ENCODE measurements at regions not wholly inside any gene's neighbourhood (a gene's known extent, or its start where the extent isn't known, plus 50 kb on each side); places are given as distances from the start of the nearest gene placed in this dataset.

DNA sequence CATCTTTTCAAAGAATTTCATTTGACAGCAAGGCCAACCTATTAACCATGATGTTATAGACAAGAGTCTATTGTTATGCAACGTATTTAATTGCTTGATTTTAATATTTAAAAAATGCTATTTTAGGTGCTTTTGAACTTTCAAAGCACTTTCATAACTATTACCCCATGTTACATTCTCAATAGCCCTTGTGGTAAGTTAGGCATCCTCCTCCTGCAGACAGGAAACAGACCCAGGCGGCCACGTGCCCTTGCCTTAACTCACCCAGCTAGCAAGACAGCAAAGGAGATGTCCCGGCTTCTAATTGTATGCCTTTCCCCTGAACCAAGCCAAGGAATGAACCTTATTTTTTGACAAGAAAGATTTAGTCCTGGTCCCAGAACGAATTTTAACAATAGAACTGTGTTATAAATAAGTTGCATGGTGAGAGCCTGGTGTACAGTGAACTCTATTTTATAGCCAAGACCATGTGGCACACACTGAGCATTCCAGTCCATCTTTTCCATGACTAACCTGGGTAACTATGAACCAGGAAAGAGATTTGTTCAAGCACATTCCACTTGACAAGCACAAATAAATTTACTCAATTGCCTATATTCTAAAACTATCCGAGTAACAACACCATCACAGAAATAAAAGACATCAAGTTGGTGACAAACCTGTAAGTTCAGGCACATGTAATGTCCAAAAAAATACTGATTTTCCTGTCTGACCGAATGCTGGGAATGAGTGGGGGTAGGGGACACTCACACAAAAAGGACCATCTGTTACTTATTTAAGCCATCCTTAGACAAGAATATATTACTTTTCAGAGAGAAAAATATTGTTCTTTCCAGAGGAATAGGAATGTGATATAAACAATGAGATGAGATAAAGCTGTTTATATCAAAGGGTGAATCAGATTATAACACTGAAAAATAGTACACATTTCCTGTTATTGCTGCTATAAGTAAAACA lies 163.0 kb downstream of the EFNB2 start:
- TF ChIP-seq, protein P1, sequence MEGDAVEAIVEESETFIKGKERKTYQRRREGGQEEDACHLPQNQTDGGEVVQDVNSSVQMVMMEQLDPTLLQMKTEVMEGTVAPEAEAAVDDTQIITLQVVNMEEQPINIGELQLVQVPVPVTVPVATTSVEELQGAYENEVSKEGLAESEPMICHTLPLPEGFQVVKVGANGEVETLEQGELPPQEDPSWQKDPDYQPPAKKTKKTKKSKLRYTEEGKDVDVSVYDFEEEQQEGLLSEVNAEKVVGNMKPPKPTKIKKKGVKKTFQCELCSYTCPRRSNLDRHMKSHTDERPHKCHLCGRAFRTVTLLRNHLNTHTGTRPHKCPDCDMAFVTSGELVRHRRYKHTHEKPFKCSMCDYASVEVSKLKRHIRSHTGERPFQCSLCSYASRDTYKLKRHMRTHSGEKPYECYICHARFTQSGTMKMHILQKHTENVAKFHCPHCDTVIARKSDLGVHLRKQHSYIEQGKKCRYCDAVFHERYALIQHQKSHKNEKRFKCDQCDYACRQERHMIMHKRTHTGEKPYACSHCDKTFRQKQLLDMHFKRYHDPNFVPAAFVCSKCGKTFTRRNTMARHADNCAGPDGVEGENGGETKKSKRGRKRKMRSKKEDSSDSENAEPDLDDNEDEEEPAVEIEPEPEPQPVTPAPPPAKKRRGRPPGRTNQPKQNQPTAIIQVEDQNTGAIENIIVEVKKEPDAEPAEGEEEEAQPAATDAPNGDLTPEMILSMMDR (IDR thresholded peaks at IDR 0.05; ENCODE audit: low read depth, low read length): no peak
- H3K4me3 ChIP-seq (replicated peaks in 1 of 2; ENCODE audit: low read depth in 2 of 2, low read length in 2 of 2): no peak overlapping the region
- peak; percentile 42 to 48 for DNase-seq (ENCODE audit: low read depth in 2 of 2)

DNA sequence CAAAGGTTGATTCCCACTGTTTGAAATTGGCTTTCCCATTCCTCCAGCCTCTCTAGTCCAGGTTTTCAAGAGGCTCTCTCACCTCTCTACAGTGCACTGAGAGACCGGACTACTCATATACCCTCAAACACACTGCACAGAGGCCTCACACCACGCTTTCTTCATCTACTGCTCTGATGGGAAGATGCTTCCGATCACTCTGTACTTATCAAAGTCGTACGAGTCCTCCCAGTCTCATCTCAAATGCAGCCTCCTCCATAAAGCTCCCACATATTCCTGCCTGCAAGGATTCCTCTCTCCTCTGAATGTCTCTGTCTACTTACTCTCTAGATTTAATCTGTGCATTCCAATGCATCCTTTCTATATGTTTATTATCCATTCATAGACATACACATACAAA lies 164.4 kb downstream of the EFNB2 start:
- H3K4me3 ChIP-seq (replicated peaks in 1 of 2; ENCODE audit: low read depth in 2 of 2, low read length in 2 of 2): no peak overlapping the region
- TF ChIP-seq, protein P1 (IDR thresholded peaks at IDR 0.05; ENCODE audit: low read depth, low read length): no peak
- DNase-seq (ENCODE audit: low read depth in 2 of 2): no peak

DNA sequence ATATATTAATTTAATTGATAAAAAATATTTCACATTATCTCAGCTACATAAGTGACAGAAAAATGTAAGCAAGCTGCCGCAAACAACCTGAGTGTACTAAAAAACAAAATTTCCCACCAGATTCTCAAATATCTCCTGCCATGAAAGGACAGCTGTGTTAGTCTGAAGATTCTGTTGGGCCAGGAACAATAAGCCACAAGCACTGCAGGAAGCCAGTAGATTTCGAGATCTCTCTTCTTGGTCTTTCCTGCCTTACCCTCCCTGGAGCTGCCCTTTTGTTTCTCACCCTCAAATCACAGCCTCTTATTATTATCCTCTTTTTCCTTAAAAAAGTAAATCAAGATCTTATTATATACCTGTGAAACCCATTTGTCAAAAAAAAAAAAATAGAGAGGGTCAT lies 165.6 kb downstream of the EFNB2 start:
- no peak overlapping the region for H3K4me3 ChIP-seq (replicated peaks in 1 of 2; ENCODE audit: low read depth in 2 of 2, low read length in 2 of 2)
- no peak for DNase-seq (ENCODE audit: low read depth in 2 of 2)
- TF ChIP-seq, protein P1 (IDR thresholded peaks at IDR 0.05; ENCODE audit: low read depth, low read length): no peak

DNA sequence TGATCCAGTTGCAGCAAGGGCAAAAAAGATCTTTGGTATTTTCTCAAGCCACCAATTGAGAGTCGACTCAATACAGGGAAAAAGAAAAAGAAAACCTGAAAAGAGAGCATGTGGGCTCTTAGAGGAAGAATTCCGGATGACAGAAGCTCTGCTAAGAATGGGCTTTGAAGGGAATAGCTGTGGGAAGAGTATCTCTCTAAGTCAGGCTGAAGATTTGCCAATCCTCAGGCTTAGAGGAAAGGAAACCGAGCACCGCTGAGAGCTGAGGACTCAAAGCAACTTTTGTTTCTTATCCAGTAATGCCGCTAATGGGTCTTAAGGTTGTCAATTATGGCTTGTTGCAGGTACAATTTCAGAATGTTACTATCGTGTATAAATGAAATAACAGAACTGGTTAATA lies 166.4 kb downstream of the EFNB2 start:
- no peak overlapping the region for H3K4me3 ChIP-seq (replicated peaks in 1 of 2; ENCODE audit: low read depth in 2 of 2, low read length in 2 of 2)
- DNase-seq (ENCODE audit: low read depth in 2 of 2): peak in 1 of 2 donors; percentile 18
- TF ChIP-seq, protein P1 (IDR thresholded peaks at IDR 0.05; ENCODE audit: low read depth, low read length): no peak

DNA sequence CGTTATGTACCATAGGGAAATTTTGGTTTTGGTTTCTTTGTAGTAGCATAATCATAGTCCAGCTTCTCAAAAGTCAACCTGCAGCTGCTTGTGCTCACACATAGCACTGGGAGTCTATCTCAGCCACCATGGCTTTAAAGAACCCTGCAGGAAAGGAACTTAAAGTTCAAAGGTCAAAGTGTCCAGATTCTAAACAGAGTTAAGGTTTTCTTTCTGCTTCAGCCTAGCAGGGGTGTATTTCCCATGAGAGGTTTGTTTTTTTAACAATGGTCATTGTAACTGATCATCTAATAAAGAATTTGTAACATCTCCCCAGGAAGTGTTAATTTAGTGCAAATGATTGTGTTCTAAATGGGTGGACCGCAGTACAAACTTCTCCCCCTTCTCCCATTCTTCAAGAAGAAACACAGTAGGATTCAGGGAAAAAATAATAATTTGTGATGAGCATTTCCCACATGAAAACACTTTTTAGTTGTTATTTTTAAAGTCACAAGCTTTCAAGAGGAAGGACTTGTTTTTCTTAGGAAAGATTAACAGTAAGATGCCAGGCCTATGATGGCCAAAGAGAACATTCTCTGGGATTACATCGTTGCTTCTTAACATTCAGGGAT lies 168.0 kb downstream of the EFNB2 start:
- TF ChIP-seq, protein P1 (IDR thresholded peaks at IDR 0.05; ENCODE audit: low read depth, low read length): no peak

DNA sequence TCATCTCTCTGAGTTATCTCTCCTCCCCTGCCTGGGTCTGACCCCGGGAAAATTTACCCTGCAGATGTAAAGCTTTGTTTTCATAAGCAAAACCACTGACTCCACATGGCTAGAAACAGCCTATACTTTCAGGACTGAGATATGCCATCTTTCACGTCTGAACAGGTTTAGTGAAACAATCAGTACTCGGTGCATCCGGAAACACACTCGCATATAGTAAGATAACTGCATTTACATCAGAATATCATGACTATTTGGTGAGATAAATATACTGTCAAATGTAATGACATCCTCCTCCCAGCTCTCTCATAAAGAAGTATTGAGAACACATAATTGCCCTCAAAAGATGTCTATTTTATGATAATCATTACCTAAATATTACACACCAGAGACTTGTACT lies 172.8 kb downstream of the EFNB2 start:
- H3K4me3 ChIP-seq (replicated peaks in 1 of 2; ENCODE audit: low read depth in 2 of 2, low read length in 2 of 2): no peak overlapping the region
- DNase-seq (ENCODE audit: low read depth in 2 of 2): no peak
- TF ChIP-seq, protein P1 (IDR thresholded peaks at IDR 0.05; ENCODE audit: low read depth, low read length): no peak

More for the DNA sequence above, 168.0 kb downstream of the EFNB2 start:
- DNase-seq (ENCODE audit: low read depth in 2 of 2): no peak
- H3K4me3 ChIP-seq (replicated peaks in 1 of 2; ENCODE audit: low read depth in 2 of 2, low read length in 2 of 2): no peak overlapping the region
